RWPE2 (cell line): ENCODE measurements at regions not wholly inside any gene's neighbourhood (a gene's known extent, or its start where the extent isn't known, plus 50 kb on each side); places are given as distances from the start of the nearest gene placed in this dataset.

Experiments
- ATAC-seq: fragments of 200-7000 bp; cut with Tn5 transposase; 3 replicates; pipeline ENCODE4 v1.9.1; 2021; ENCODE audit warnings: low read depth
- DNase-seq: peaks from one replicate; pipeline ENCODE4 v3.0.0-alpha.2; 2020; ENCODE audit warnings: low spot score
- H3K27ac ChIP-seq: fragments of 450-650 bp; 2 replicates; pipeline ENCODE4 v1.5.1; 2017; ENCODE audit warnings: mild to moderate bottlenecking; ENCODE audit not compliant: poor library complexity, severe bottlenecking
- H3K27me3 ChIP-seq: fragments of 250-450 bp; sonication (Bioruptor Pico); 2 replicates; pipeline ENCODE4 v1.5.1; 2021; ENCODE audit warnings: mild to moderate bottlenecking, moderate library complexity; ENCODE audit not compliant: insufficient read depth, poor library complexity, severe bottlenecking
- H3K36me3 ChIP-seq: fragments of 250-450 bp; sonication (Bioruptor Pico); 2 replicates; pipeline ENCODE4 v1.5.1; 2020; ENCODE audit warnings: low read depth, mild to moderate bottlenecking, moderate library complexity
- H3K4me1 ChIP-seq: fragments of 250-450 bp; sonication (Bioruptor Pico); 2 replicates; pipeline ENCODE4 v1.5.1; 2021; ENCODE audit warnings: mild to moderate bottlenecking, moderate library complexity; ENCODE audit not compliant: insufficient read depth, poor library complexity, severe bottlenecking
- H3K4me3 ChIP-seq: fragments of 250-450 bp; sonication (Bioruptor Pico); 2 replicates; pipeline ENCODE4 v1.5.1; 2021; ENCODE audit warnings: mild to moderate bottlenecking, moderate library complexity; ENCODE audit not compliant: severe bottlenecking
- H3K9me3 ChIP-seq: fragments of 250-450 bp; sonication (Bioruptor Pico); 2 replicates; pipeline ENCODE4 v1.5.1; 2021; ENCODE audit warnings: mild to moderate bottlenecking, moderate library complexity; ENCODE audit not compliant: severe bottlenecking
- CTCF ChIP-seq: fragments of 450-650 bp; IDR thresholded peaks from one replicate; pipeline ENCODE4 v1.5.1; 2017; ENCODE audit warnings: mild to moderate bottlenecking, moderate library complexity; ENCODE audit not compliant: poor library complexity, severe bottlenecking

GRCh38 chr3:34859746-34860145, 779.6 kb upstream of the ARPP21 start:
- Histone ChIP-seq H3K9me3 (no peaks in the 10 kb centered on the region), H3K27me3 (no peaks in the 10 kb centered on the region), H3K27ac (no peak overlapping the region), H3K4me1 (no peaks in the 10 kb centered on the region), H3K36me3 (no peaks in the 10 kb centered on the region), H3K4me3 (no peak overlapping the region)
- no peak for TF ChIP-seq CTCF
- DNase-seq (no peak), ATAC-seq (no peak)

- no peak for TF ChIP-seq CTCF
- Histone ChIP-seq H3K4me3 (no peak overlapping the region), H3K4me1 (no peaks in the 10 kb centered on the region), H3K27me3 (no peaks in the 10 kb centered on the region), H3K36me3 (no peaks in the 10 kb centered on the region), H3K27ac (no peak overlapping the region), H3K9me3 (no peaks in the 10 kb centered on the region)
- ATAC-seq (no peak), DNase-seq (no peak)
Measured at GRCh38 chr3:34862456-34862855, 776.9 kb upstream of the ARPP21 start.

GRCh38 chr3:34863485-34863884, 775.8 kb upstream of the ARPP21 start:
- Histone ChIP-seq H3K36me3 (no peaks in the 10 kb centered on the region), H3K27me3 (no peaks in the 10 kb centered on the region), H3K27ac (no peak overlapping the region), H3K9me3 (no peaks in the 10 kb centered on the region), H3K4me1 (no peaks in the 10 kb centered on the region), H3K4me3 (no peak overlapping the region)
- ATAC-seq: no peak
- no peak for TF ChIP-seq CTCF
- no peak for DNase-seq

- Histone ChIP-seq H3K9me3 (no peaks in the 10 kb centered on the region), H3K4me1 (no peaks in the 10 kb centered on the region), H3K4me3 (no peak overlapping the region), H3K36me3 (no peaks in the 10 kb centered on the region), H3K27me3 (no peaks in the 10 kb centered on the region), H3K27ac (no peak overlapping the region)
- no peak for DNase-seq
- TF ChIP-seq CTCF: no peak
- ATAC-seq: no peak
Measured at GRCh38 chr3:34864011-34864410, 775.3 kb upstream of the ARPP21 start.

GRCh38 chr3:34865346-34865745, 774.0 kb upstream of the ARPP21 start:
- Histone ChIP-seq H3K27ac (no peak overlapping the region), H3K4me1 (no peaks in the 10 kb centered on the region)
- no peak for DNase-seq

More at GRCh38 chr3:34865346-34865745, 774.0 kb upstream of the ARPP21 start:
- Histone ChIP-seq H3K9me3 (no peaks in the 10 kb centered on the region), H3K4me3 (no peak overlapping the region), H3K36me3 (no peaks in the 10 kb centered on the region), H3K27me3 (no peaks in the 10 kb centered on the region)
- TF ChIP-seq CTCF: no peak
- no peak for ATAC-seq
